A549 (cell line): ENCODE measurements at regions not wholly inside any gene's neighbourhood (a gene's known extent, or its start where the extent isn't known, plus 50 kb on each side); places are given as distances from the start of the nearest gene placed in this dataset.

ENCODE experiments used
- ATAC-seq, 2 experiments: fragments of 200-7000 bp in 1 of 2; fragments of >200 bp in 1 of 2; cut with Nextera tagmentation in 1 of 2; cut with Tn5 transposase in 1 of 2; 3 replicates each; pipeline versions ENCODE4 v1.8.0 to v1.9.1; 2018 to 2020; ENCODE audit warnings: mild to moderate bottlenecking in 1 of 2, moderate library complexity in 1 of 2
- CTCF ChIA-PET: fragments of 300-600 bp; sonication (Branson Sonifier 250); formaldehyde crosslinking; extraction: SDS; loops from one replicate; lab custom pipeline; 2021; ENCODE audit warnings: antibody characterized with exemption, inconsistent platforms; lab: Yijun Ruan, JAX
- POLR2A ChIA-PET: fragments of 350-600 bp; formaldehyde crosslinking; extraction: SDS; loops from one replicate; lab custom pipeline; 2021; ENCODE audit warnings: antibody characterized with exemption, inconsistent platforms; lab: Yijun Ruan, JAX
- DNase-seq, 2 experiments: peaks; one replicate each; pipeline versions ENCODE4 v3.0.0 to v3.0.0-alpha.2; 2011 to 2016; ENCODE audit warnings: low read depth in 1 of 2, low spot score in 1 of 2
- FAIRE-seq: peaks from 2 replicates; lab custom pipeline; 2011; peaks lifted over from hg19 to GRCh38; lab: Jason Lieb, UNC
- H3K27ac ChIP-seq, 2 experiments: fragments of >200 bp; sonication (Bioruptor Twin); formaldehyde crosslinking; 3 replicates each; pipeline ENCODE4 v1.5.1; 2016 to 2017
- H3K4me1 ChIP-seq: fragments of >200 bp; sonication (Bioruptor Twin); formaldehyde crosslinking; 3 replicates; pipeline ENCODE4 v1.6.1; 2016
- H3K4me2 ChIP-seq: fragments of >200 bp; sonication (Bioruptor Twin); formaldehyde crosslinking; 3 replicates; pipeline ENCODE4 v1.6.1; 2016
- H3K4me3 ChIP-seq: fragments of >200 bp; sonication (Bioruptor Twin); formaldehyde crosslinking; 3 replicates; pipeline ENCODE4 v1.5.1; 2016
- H3K9me3 ChIP-seq: fragments of >200 bp; sonication (Bioruptor Twin); formaldehyde crosslinking; 3 replicates; pipeline ENCODE4 v1.6.1; 2016
- CBX2 ChIP-seq: fragments of 200-600 bp; sonication (generic); IDR thresholded peaks from 2 replicates; pipeline ENCODE4 v1.6.1; 2016; ENCODE audit warnings: low read depth, mild to moderate bottlenecking, borderline replicate concordance
- ESRRA ChIP-seq: fragments of 150-350 bp; IDR thresholded peaks from 2 replicates; pipeline ENCODE4 v1.6.1; 2014; ENCODE audit warnings: mild to moderate bottlenecking, low read length, borderline replicate concordance
- FOSL2 ChIP-seq, 2 experiments: fragments of 450-650 bp in 1 of 2; fragments of >200 bp in 1 of 2; sonication (Bioruptor Twin) in 1 of 2; formaldehyde crosslinking; IDR thresholded peaks; 2 replicates each; pipeline versions ENCODE4 v1.5.0 to v1.6.1; 2016 to 2020; ENCODE audit warnings: mild to moderate bottlenecking in 1 of 2, moderate library complexity in 1 of 2
- FOXS1 ChIP-seq: fragments of 250-450 bp; sonication (Bioruptor Pico); IDR thresholded peaks from 2 replicates; pipeline ENCODE4 v1.5.0; 2020; ENCODE audit warnings: mild to moderate bottlenecking, moderate library complexity
- GATA3 ChIP-seq: IDR thresholded peaks from 2 replicates; pipeline ENCODE4 v1.6.1; 2012; ENCODE audit warnings: borderline replicate concordance
- HEYL ChIP-seq: fragments of 250-450 bp; sonication (Bioruptor Pico); IDR thresholded peaks from 2 replicates; pipeline ENCODE4 v1.8.0; 2021; ENCODE audit warnings: mild to moderate bottlenecking, moderate library complexity
- HOXA7 ChIP-seq: fragments of 250-450 bp; sonication (Bioruptor Pico); IDR thresholded peaks from 2 replicates; pipeline ENCODE4 v1.5.0; 2020; ENCODE audit warnings: mild to moderate bottlenecking, moderate library complexity
- KDM5A ChIP-seq: fragments of 200-600 bp; sonication (generic); IDR thresholded peaks from 2 replicates; pipeline ENCODE4 v1.6.1; 2016; ENCODE audit warnings: antibody characterized with exemption, mild to moderate bottlenecking
- MAFK ChIP-seq: fragments of 450-650 bp; IDR thresholded peaks from 2 replicates; pipeline ENCODE4 v1.6.1; 2014; ENCODE audit not compliant: partially characterized antibody
- MAZ ChIP-seq: fragments of 150-350 bp; IDR thresholded peaks from 2 replicates; pipeline ENCODE4 v1.6.1; 2014; ENCODE audit warnings: antibody characterized with exemption, low read depth, low read length, borderline replicate concordance
- NFE2L2 ChIP-seq: fragments of 150-350 bp; conservative IDR thresholded peaks from 2 replicates; pipeline ENCODE4 v1.6.1; 2014; ENCODE audit warnings: low read length
- NPAS2 ChIP-seq: fragments of 250-450 bp; sonication (Bioruptor Pico); IDR thresholded peaks from 2 replicates; pipeline ENCODE4 v1.8.0; 2022; ENCODE audit warnings: mild to moderate bottlenecking, moderate library complexity, borderline replicate concordance
- PHF8 ChIP-seq: fragments of 200-600 bp; sonication (generic); IDR thresholded peaks from 2 replicates; pipeline ENCODE4 v1.6.1; 2016; ENCODE audit warnings: low read depth, mild to moderate bottlenecking, antibody characterized with exemption, moderate library complexity, borderline replicate concordance
- POLR2A ChIP-seq: IDR thresholded peaks from 2 replicates; pipeline ENCODE4 v1.6.1; 2012; ENCODE audit warnings: mild to moderate bottlenecking, low read length
- RARB ChIP-seq: fragments of 250-450 bp; sonication (Bioruptor Pico); IDR thresholded peaks from 2 replicates; pipeline ENCODE4 v1.8.0; 2021; ENCODE audit warnings: mild to moderate bottlenecking, moderate library complexity
- SMC3 ChIP-seq: fragments of >200 bp; sonication (Bioruptor Twin); formaldehyde crosslinking; IDR thresholded peaks from 3 replicates; pipeline ENCODE4 v1.6.1; 2018; ENCODE audit warnings: inconsistent platforms
- TFCP2L1 ChIP-seq: fragments of 250-450 bp; sonication (Bioruptor Pico); IDR thresholded peaks from 2 replicates; pipeline ENCODE4 v1.5.0; 2021; ENCODE audit warnings: mild to moderate bottlenecking
- ZSCAN20 ChIP-seq: fragments of 250-450 bp; sonication (Bioruptor Pico); IDR thresholded peaks from 2 replicates; pipeline ENCODE4 v1.8.0; 2022; ENCODE audit warnings: mild to moderate bottlenecking, moderate library complexity
- WGBS: methylation state at CpG from one replicate; pipeline ENCODE4 v1.1.6; 2017; ENCODE audit errors: missing lambda C conversion rate; 5-methylcytosine and 5-hydroxymethylcytosine counted together
- TF ChIP-seq, protein P1 (sequence below): fragments of 200-600 bp; sonication (generic); IDR thresholded peaks from 2 replicates; pipeline ENCODE4 v1.6.1; 2016; ENCODE audit warnings: antibody characterized with exemption, mild to moderate bottlenecking, moderate library complexity
- TF ChIP-seq, protein P2 (sequence below): fragments of 150-350 bp; IDR thresholded peaks from 2 replicates; pipeline ENCODE4 v1.6.1; 2014; ENCODE audit warnings: low read depth, mild to moderate bottlenecking, low read length
- TF ChIP-seq, protein P3 (sequence below): fragments of >200 bp; sonication (Bioruptor Twin); formaldehyde crosslinking; IDR thresholded peaks from 2 replicates; pipeline ENCODE4 v1.6.1; 2016
- TF ChIP-seq, protein P4 (sequence below): fragments of 250-450 bp; sonication (Bioruptor Pico); IDR thresholded peaks from 2 replicates; pipeline ENCODE4 v1.5.0; 2021; ENCODE audit warnings: mild to moderate bottlenecking, moderate library complexity, borderline replicate concordance
- TF ChIP-seq, protein P5 (sequence below): IDR thresholded peaks from 2 replicates; pipeline ENCODE4 v1.6.1; 2012

DNA sequence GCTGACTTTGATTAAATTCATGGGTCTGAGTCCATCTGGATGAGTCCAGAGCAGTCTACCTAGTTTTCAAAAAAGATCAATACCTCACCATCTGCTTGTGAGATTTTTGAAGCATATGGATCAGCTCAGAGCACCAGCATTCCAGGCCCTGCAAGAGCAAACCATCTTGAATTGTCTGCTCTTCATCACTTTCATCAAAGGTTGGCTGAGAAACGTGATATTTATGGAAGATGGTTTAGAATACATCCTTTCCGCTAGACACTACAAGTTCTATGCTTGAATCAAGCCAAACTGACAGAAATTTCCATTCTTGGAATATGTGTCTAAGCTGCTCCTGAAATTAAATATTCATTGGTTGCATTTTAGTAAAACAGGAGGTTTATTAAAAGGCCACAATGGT, 190.3 kb downstream of the KCNRG start:
- ChIA-PET CTCF (interaction anchor here (0.9 kb wide), 1 partner anchor 229 kb away, joined by 3 read pairs; no protein-coding TSS in a partner anchor), POLR2A (no interaction called here)
- H3K4me3 ChIP-seq = no peak overlapping the region
- DNase-seq = no peak
- WGBS = 83% methylated on average over 2 of the region's 2 CpGs
- no peak overlapping the region for H3K4me2 ChIP-seq
- no peak overlapping the region for H3K27ac ChIP-seq
- H3K4me1 ChIP-seq = peaks cover 17% of the 10 kb centered on the region
- no peaks in the 10 kb centered on the region for H3K9me3 ChIP-seq
- FAIRE-seq = no peak
- ATAC-seq = no peak
- TF ChIP-seq RARB (CRISPR knock-in tag) (no peak), GATA3 (no peak), CBX2 (no peak), FOXS1 (no peak), PHF8 (no peak), ESRRA (no peak), POLR2A (no peak), TFCP2L1 (CRISPR knock-in tag) (no peak), ZSCAN20 (CRISPR knock-in tag) (no peak), HEYL (CRISPR knock-in tag) (no peak), MAFK (no peak), KDM5A (no peak), NPAS2 (CRISPR knock-in tag) (no peak), HOXA7 (CRISPR knock-in tag) (no peak), MAZ (no peak)
- TF ChIP-seq, protein P1, sequence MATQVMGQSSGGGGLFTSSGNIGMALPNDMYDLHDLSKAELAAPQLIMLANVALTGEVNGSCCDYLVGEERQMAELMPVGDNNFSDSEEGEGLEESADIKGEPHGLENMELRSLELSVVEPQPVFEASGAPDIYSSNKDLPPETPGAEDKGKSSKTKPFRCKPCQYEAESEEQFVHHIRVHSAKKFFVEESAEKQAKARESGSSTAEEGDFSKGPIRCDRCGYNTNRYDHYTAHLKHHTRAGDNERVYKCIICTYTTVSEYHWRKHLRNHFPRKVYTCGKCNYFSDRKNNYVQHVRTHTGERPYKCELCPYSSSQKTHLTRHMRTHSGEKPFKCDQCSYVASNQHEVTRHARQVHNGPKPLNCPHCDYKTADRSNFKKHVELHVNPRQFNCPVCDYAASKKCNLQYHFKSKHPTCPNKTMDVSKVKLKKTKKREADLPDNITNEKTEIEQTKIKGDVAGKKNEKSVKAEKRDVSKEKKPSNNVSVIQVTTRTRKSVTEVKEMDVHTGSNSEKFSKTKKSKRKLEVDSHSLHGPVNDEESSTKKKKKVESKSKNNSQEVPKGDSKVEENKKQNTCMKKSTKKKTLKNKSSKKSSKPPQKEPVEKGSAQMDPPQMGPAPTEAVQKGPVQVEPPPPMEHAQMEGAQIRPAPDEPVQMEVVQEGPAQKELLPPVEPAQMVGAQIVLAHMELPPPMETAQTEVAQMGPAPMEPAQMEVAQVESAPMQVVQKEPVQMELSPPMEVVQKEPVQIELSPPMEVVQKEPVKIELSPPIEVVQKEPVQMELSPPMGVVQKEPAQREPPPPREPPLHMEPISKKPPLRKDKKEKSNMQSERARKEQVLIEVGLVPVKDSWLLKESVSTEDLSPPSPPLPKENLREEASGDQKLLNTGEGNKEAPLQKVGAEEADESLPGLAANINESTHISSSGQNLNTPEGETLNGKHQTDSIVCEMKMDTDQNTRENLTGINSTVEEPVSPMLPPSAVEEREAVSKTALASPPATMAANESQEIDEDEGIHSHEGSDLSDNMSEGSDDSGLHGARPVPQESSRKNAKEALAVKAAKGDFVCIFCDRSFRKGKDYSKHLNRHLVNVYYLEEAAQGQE = no peak
- TF ChIP-seq, protein P2, sequence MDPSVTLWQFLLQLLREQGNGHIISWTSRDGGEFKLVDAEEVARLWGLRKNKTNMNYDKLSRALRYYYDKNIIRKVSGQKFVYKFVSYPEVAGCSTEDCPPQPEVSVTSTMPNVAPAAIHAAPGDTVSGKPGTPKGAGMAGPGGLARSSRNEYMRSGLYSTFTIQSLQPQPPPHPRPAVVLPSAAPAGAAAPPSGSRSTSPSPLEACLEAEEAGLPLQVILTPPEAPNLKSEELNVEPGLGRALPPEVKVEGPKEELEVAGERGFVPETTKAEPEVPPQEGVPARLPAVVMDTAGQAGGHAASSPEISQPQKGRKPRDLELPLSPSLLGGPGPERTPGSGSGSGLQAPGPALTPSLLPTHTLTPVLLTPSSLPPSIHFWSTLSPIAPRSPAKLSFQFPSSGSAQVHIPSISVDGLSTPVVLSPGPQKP = no peak
- TF ChIP-seq, protein P3, sequence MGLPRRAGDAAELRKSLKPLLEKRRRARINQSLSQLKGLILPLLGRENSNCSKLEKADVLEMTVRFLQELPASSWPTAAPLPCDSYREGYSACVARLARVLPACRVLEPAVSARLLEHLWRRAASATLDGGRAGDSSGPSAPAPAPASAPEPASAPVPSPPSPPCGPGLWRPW = no peak
- TF ChIP-seq, protein P4, sequence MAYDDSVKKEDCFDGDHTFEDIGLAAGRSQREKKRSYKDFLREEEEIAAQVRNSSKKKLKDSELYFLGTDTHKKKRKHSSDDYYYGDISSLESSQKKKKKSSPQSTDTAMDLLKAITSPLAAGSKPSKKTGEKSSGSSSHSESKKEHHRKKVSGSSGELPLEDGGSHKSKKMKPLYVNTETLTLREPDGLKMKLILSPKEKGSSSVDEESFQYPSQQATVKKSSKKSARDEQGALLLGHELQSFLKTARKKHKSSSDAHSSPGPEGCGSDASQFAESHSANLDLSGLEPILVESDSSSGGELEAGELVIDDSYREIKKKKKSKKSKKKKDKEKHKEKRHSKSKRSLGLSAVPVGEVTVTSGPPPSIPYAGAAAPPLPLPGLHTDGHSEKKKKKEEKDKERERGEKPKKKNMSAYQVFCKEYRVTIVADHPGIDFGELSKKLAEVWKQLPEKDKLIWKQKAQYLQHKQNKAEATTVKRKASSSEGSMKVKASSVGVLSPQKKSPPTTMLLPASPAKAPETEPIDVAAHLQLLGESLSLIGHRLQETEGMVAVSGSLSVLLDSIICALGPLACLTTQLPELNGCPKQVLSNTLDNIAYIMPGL (CRISPR knock-in tag) = no peak
- TF ChIP-seq, all 56 proteins: peak for 0

DNA sequence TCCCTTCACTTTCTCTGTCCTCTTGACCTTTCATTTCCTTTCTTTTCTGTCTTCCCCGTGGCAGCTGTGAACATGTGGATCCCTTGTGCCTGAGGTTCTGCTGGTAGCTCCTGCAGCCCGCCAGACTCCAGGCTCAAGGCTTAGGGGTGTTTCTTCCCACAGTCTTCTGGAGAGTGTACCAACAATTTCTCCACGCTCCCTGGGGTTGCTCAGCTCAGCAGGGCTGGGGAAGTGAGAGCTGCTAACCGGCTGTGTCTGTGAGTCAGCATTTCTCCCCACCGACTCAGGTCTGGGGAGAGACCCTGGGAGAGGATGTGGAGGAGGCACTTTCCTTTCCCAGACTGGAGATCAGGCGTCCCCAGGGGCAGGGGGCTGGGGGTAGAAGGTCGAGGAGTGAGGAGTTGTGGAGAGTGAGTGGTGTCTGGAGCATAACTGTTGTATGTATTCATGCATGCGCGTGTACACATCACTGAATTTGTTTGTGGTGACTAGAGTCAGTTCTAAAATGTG, 193.6 kb downstream of the KCNRG start:
- Histone ChIP-seq H3K4me1 (peaks cover 17% of the 10 kb centered on the region), H3K4me2 (peak overlapping the region; percentile 95), H3K9me3 (peaks cover 9% of the 10 kb centered on the region; the same call in 1 of the 3 replicates), H3K4me3 (peak overlapping the region; percentile 38), H3K27ac (peak overlapping the region; percentile 80 to 89)
- ChIA-PET CTCF (interaction anchor here (0.8 kb wide), 1 partner anchor 124 kb away, joined by 4 read pairs; no protein-coding TSS in a partner anchor), POLR2A (interaction anchor here (0.6 to 0.9 kb wide), 2 partner anchors 16 to 426 kb away, joined by 3 to 4 read pairs; no protein-coding TSS in a partner anchor)
- peak; percentile 94 to 96 for ATAC-seq
- WGBS = 11% methylated on average over 5 of the region's 9 CpGs
- no peak for FAIRE-seq
- no peak for TF ChIP-seq FOSL2 (IDR thresholded peaks at IDR 0.05)
- TF ChIP-seq FOSL2 (CRISPR knock-in tag; IDR thresholded peaks at IDR 0.05) = peak; percentile 20; the same call in 1 of the 2 replicates
- peak; percentile 84 for TF ChIP-seq MAFK
- TF ChIP-seq, protein P5, sequence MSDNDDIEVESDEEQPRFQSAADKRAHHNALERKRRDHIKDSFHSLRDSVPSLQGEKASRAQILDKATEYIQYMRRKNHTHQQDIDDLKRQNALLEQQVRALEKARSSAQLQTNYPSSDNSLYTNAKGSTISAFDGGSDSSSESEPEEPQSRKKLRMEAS = peak; percentile 56; the same call in 1 of the 2 replicates
- TF ChIP-seq SMC3 = no peak
- no peak for TF ChIP-seq NFE2L2
- TF ChIP-seq, all 56 proteins: peak for 3
- peak; percentile 37 to 54 for DNase-seq
